K562 (cell line): ENCODE measurements at regions not wholly inside any gene's neighbourhood (a gene's known extent, or its start where the extent isn't known, plus 50 kb on each side); places are given as distances from the start of the nearest gene placed in this dataset.
A peak's percentile ranks its signal among the peaks of the same experiment; 100 is the strongest.

ENCODE experiments used
- ATAC-seq: fragments of 200-7000 bp; cut with Tn5 transposase; 3 replicates; pipeline ENCODE4 v1.9.1; 2020; ENCODE audit warnings: moderate library complexity
- BruUV-seq: library from RNA; stranded (reverse); fragments of 400-500 nt; replicated peaks from 2 replicates; lab custom pipeline; 2021; lab: Mats Ljungman, UMichigan
- CTCF ChIA-PET: fragments of 300-600 bp; formaldehyde crosslinking; extraction: SDS; loops from one replicate; lab custom pipeline; 2021; ENCODE audit warnings: low intra/inter-chr PET ratio; lab: Yijun Ruan, JAX
- POLR2A ChIA-PET: fragments of 300-600, 350-650 bp; sonication (Branson Sonifier 250); formaldehyde crosslinking; extraction: SDS; loops from one replicate; lab custom pipeline; 2021; ENCODE audit warnings: antibody characterized with exemption, inconsistent platforms; lab: Yijun Ruan, JAX
- DNase-seq, 4 experiments: peaks; one replicate each; pipeline versions ENCODE4 v3.0.0 to v3.0.0-alpha.2; 2011 to 2018; ENCODE audit warnings: low spot score in 3 of 4, mixed read lengths in 3 of 4; ENCODE audit errors: extremely low read depth in 1 of 4
- FAIRE-seq: peaks from 2 replicates; lab custom pipeline; 2011; peaks lifted over from hg19 to GRCh38; lab: Jason Lieb, UNC
- H2AFZ ChIP-seq: 2 replicates; pipeline ENCODE4 v1.6.0; 2011; ENCODE audit warnings: low read depth, low read length, control low read depth, inconsistent platforms
- H3K27ac ChIP-seq: fragments of 200-600 bp; 3 replicates; pipeline ENCODE4 v1.8.0; 2011; ENCODE audit warnings: low read depth, mild to moderate bottlenecking, control low read depth, inconsistent platforms, low read length, moderate library complexity, mixed read lengths; ENCODE audit errors: extremely low read depth
- H3K27me3 ChIP-seq, 2 experiments: fragments of 300-600 bp in 1 of 2; 2 replicates in 1 of 2; 3 replicates in 1 of 2; pipeline versions ENCODE4 v1.6.0 to v1.8.0; 2011; ENCODE audit warnings: inconsistent platforms in 2 of 2, low read length in 2 of 2, mild to moderate bottlenecking in 1 of 2, mixed read lengths in 1 of 2, moderate library complexity in 1 of 2; ENCODE audit not compliant: control insufficient read depth in 2 of 2, insufficient read depth in 2 of 2
- H3K36me3 ChIP-seq: fragments of 300-600 bp; 3 replicates; pipeline ENCODE4 v1.8.0; 2011; ENCODE audit warnings: mild to moderate bottlenecking, low read length, inconsistent platforms; ENCODE audit not compliant: control insufficient read depth, insufficient read depth
- H3K4me1 ChIP-seq, 2 experiments: fragments of 200-600 bp in 1 of 2; replicated peaks in 1 of 2; 2 replicates in 1 of 2; 3 replicates in 1 of 2; pipeline versions ENCODE4 v1.5.1 to v1.8.0; 2011; ENCODE audit warnings: inconsistent platforms in 2 of 2, low read length in 2 of 2, mild to moderate bottlenecking in 1 of 2, mixed read lengths in 1 of 2, moderate library complexity in 1 of 2; ENCODE audit not compliant: control insufficient read depth in 2 of 2, insufficient read depth in 2 of 2
- H3K4me2 ChIP-seq: 2 replicates; pipeline ENCODE4 v1.6.1; 2011; ENCODE audit warnings: low read length, control low read depth, inconsistent platforms, mixed read lengths; ENCODE audit not compliant: insufficient read depth
- H3K4me3 ChIP-seq: fragments of 200-600 bp; sonication (generic), shearing (Covaris generic); 2 replicates; pipeline ENCODE4 v1.5.1; 2016; ENCODE audit warnings: control low read depth, inconsistent platforms
- H3K79me2 ChIP-seq: fragments of 200-600 bp; 3 replicates; pipeline ENCODE4 v1.8.0; 2011; ENCODE audit warnings: low read length, inconsistent platforms; ENCODE audit not compliant: control insufficient read depth, insufficient read depth
- H3K9ac ChIP-seq, 2 experiments: 2 replicates each; pipeline versions ENCODE4 v1.6.0 to v1.6.1; 2011; ENCODE audit warnings: low read depth in 2 of 2, low read length in 2 of 2, control low read depth in 1 of 2, inconsistent platforms in 1 of 2, mild to moderate bottlenecking in 1 of 2, mixed read lengths in 1 of 2; ENCODE audit not compliant: insufficient read depth in 1 of 2
- H3K9me1 ChIP-seq: one replicate; pipeline ENCODE4 v1.6.0; 2011; ENCODE audit warnings: inconsistent platforms, mild to moderate bottlenecking, low read length, moderate library complexity; ENCODE audit not compliant: control insufficient read depth, insufficient read depth
- H3K9me3 ChIP-seq: replicated peaks from 2 replicates; pipeline ENCODE4 v1.5.1; 2011; ENCODE audit warnings: low read depth, low read length, inconsistent platforms; ENCODE audit not compliant: control insufficient read depth, insufficient read depth
- H4K20me1 ChIP-seq: replicated peaks from 2 replicates; pipeline ENCODE4 v1.6.1; 2011; ENCODE audit warnings: low read length, inconsistent platforms, mixed read lengths; ENCODE audit not compliant: control insufficient read depth, insufficient read depth
- ADNP ChIP-seq: fragments of 200-800 bp; sonication (Bioruptor generic); IDR thresholded peaks from 2 replicates; pipeline ENCODE4 v1.6.1; 2016; ENCODE audit warnings: missing genetic modification characterization, missing compliant biosample characterization
- FIP1L1 ChIP-seq: fragments of 200-400 bp; formaldehyde crosslinking; IDR thresholded peaks from 2 replicates; pipeline ENCODE4 v1.6.1; 2018; ENCODE audit warnings: mild to moderate bottlenecking, low read depth, low read length; ENCODE audit not compliant: poor library complexity, severe bottlenecking
- FOXJ2 ChIP-seq: fragments of 200-800 bp; sonication (Bioruptor generic); IDR thresholded peaks from 2 replicates; pipeline ENCODE4 v1.6.1; 2016; ENCODE audit warnings: missing genetic modification characterization, missing compliant biosample characterization
- L3MBTL2 ChIP-seq: fragments of 450-650 bp; IDR thresholded peaks from 2 replicates; pipeline ENCODE4 v1.6.1; 2016; ENCODE audit warnings: mild to moderate bottlenecking, moderate library complexity
- MED1 ChIP-seq: sonication (generic); formaldehyde crosslinking; IDR thresholded peaks from 2 replicates; pipeline ENCODE4 v1.8.1; 2023; ENCODE audit warnings: missing genetic modification reagents, borderline replicate concordance
- NONO ChIP-seq, 2 experiments: fragments of 200-400 bp in 1 of 2; fragments of 450-650 bp in 1 of 2; formaldehyde crosslinking in 1 of 2; IDR thresholded peaks; 2 replicates each; pipeline ENCODE4 v1.6.1; 2017; ENCODE audit warnings: low read depth in 2 of 2, mild to moderate bottlenecking in 2 of 2, moderate library complexity in 2 of 2, low read length in 1 of 2
- PKNOX1 ChIP-seq: fragments of 450-650 bp; IDR thresholded peaks from 2 replicates; pipeline ENCODE4 v1.6.1; 2016
- SP1 ChIP-seq: sonication (generic); formaldehyde crosslinking; IDR thresholded peaks from 2 replicates; pipeline ENCODE4 v1.8.1; 2022; ENCODE audit warnings: mild to moderate bottlenecking, missing genetic modification reagents
- ZNF282 ChIP-seq: sonication (generic); formaldehyde crosslinking; IDR thresholded peaks from 2 replicates; pipeline ENCODE4 v1.8.1; 2023; ENCODE audit warnings: missing genetic modification reagents
- ZNF316 ChIP-seq: fragments of 450-650 bp; IDR thresholded peaks from 2 replicates; pipeline ENCODE4 v1.6.1; 2016
- WGBS: fragments of 100-300 bp; shearing (Covaris generic); methylation state at CpG from one replicate; pipeline ENCODE4 v1.1.6; 2016; ENCODE audit warnings: low coverage, mixed read lengths; ENCODE audit not compliant: insufficient coverage; ENCODE audit errors: missing lambda C conversion rate; 5-methylcytosine and 5-hydroxymethylcytosine counted together
- in situ Hi-C: fragments of 300-500 bp; cut with MboI; formaldehyde crosslinking; loops from 4 replicates; pipeline ENCODE4 v1.15.0; 2018; ENCODE audit warnings: inconsistent platforms, mixed read lengths
- intact Hi-C: fragments of 100-400 bp; cut with micrococcal nuclease; formaldehyde crosslinking; loops from 2 replicates; pipeline ENCODE4 v1.14.2; 2022

GRCh38 chr6:14682812-14683211 lies 563.1 kb upstream of the JARID2 start (continued):
- no peak for TF ChIP-seq NONO (IDR thresholded peaks at IDR 0.05; ENCODE audit: low read depth in 2 of 2, low read length in 1 of 2)
- TF ChIP-seq SP1 (CRISPR knock-in tag), result no peak
- TF ChIP-seq ZNF282 (CRISPR knock-in tag), result no peak
- TF ChIP-seq L3MBTL2, result no peak
- TF ChIP-seq FIP1L1, result no peak
- no peak for TF ChIP-seq MED1 (CRISPR knock-in tag)
- no peak for TF ChIP-seq ADNP (tag)

DNA sequence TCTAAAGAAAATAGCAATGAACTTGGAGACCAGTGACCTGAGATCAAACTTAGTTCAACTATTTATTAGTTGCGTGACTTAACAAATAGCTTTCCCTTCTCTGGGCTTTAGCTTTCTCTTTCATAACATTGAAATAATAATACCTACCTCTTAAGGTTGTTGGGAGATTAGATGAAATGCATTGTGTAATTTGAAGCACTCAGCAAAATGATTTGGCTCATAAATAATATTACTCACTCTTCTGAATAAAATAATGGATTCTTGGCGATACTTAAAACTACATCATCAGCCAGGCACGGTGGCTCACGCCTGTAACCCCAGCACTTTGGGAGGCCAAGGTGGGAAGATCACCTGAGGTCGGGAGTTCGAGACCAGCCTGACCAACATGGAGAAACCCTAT lies 556.2 kb upstream of the JARID2 start:
- intact Hi-C loops, result no loop called here
- 89% methylated on average over 6 of the region's 6 CpGs for WGBS
- H3K4me1 ChIP-seq, result peaks cover 0 to 22% of the 10 kb centered on the region in 2 experiments; a peak in 2 of 5 replicates
- H3K9me1 ChIP-seq, result no peaks in the 10 kb centered on the region
- H3K9me3 ChIP-seq, result no peaks in the 10 kb centered on the region
- in situ Hi-C loops, result no loop called here
- no peaks in the 10 kb centered on the region for H4K20me1 ChIP-seq
- POLR2A ChIA-PET, result interaction anchor here (0.6 to 0.7 kb wide), 2 partner anchors 21 to 179 kb away, joined by 3 read pairs; no protein-coding TSS in a partner anchor
- DNase-seq, result no peak
- no peak overlapping the region for H3K9ac ChIP-seq
- no peak for FAIRE-seq
- no peak for ATAC-seq
- CTCF ChIA-PET, result no interaction called here
- BruUV-seq, result no TSS peak
- peak overlapping the region; percentile 5; the same call in 1 of the 2 replicates for H2AFZ ChIP-seq
- TF ChIP-seq PKNOX1 (no peak), ZNF316 (peak; percentile 72), FOXJ2 (tag) (0 out of 2 replicates have a peak, but pooled peaks have one; percentile 50)
- H3K36me3 ChIP-seq, result no peaks in the 10 kb centered on the region
- no peak overlapping the region for H3K4me3 ChIP-seq
- no peak overlapping the region for H3K4me2 ChIP-seq
- H3K27ac ChIP-seq, result no peak overlapping the region
- no peaks in the 10 kb centered on the region for H3K79me2 ChIP-seq
- no peaks in the 10 kb centered on the region for H3K27me3 ChIP-seq
